Stomach (tissue), 8 donors: ENCODE measurements at regions not wholly inside any gene's neighbourhood (a gene's known extent, or its start where the extent isn't known, plus 50 kb on each side); places are given as distances from the start of the nearest gene placed in this dataset.
A peak's percentile ranks its signal among the peaks of the same experiment; 100 is the strongest.

Source experiments
- DNase-seq, 2 donors: peaks; one replicate each; pipeline versions ENCODE4 v3.0.0 to v3.0.0-alpha.2; 2013 to 2019
- H3K27ac ChIP-seq, 5 donors: fragments of 200-600 bp in 4 of 5; sonication (generic) in 4 of 5; one replicate each; pipeline ENCODE4 v1.5.1; 2013 to 2019; ENCODE audit warnings: mild to moderate bottlenecking in 1 of 5, moderate library complexity in 1 of 5
- H3K27me3 ChIP-seq, 3 donors: fragments of 200-600 bp; sonication (generic); one replicate each; pipeline ENCODE4 v1.5.1; 2017 to 2019; ENCODE audit warnings: mixed run types in 1 of 3
- H3K36me3 ChIP-seq, 4 donors: fragments of 200-600 bp; sonication (generic); 1 replicate in 3 of 4; 2 replicates in 1 of 4; pipeline ENCODE4 v1.5.1; 2016 to 2019
- H3K4me1 ChIP-seq, 4 donors: fragments of 200-600 bp; sonication (generic); one replicate each; pipeline ENCODE4 v1.5.1; 2016 to 2019
- H3K4me3 ChIP-seq, 4 donors: fragments of 200-600 bp; sonication (generic) in 3 of 4; one replicate each; pipeline ENCODE4 v1.5.1; 2016 to 2019; ENCODE audit warnings: mild to moderate bottlenecking in 1 of 4
- H3K9me3 ChIP-seq, 4 donors: fragments of 200-600 bp; sonication (generic); one replicate each; pipeline ENCODE4 v1.5.1; 2016 to 2019
- CTCF ChIP-seq, 7 experiments: fragments of 450-650 bp in 4 of 7; fragments of 200-600 bp in 3 of 7; sonication (generic) in 3 of 7; IDR thresholded peaks; one replicate each; pipeline ENCODE4 v1.5.1; 2016 to 2019; ENCODE audit warnings: antibody characterized with exemption in 7 of 7, control low read depth in 2 of 7, mild to moderate bottlenecking in 1 of 7
- EP300 ChIP-seq: sonication (generic); formaldehyde crosslinking; IDR thresholded peaks from one replicate; pipeline ENCODE4 v1.6.1; 2017; ENCODE audit warnings: antibody characterized with exemption
- POLR2A ChIP-seq, 4 donors: fragments of 450-650 bp; IDR thresholded peaks; one replicate each; pipeline ENCODE4 v1.6.1; 2016; ENCODE audit warnings: antibody characterized with exemption in 4 of 4, control low read depth in 2 of 4, mild to moderate bottlenecking in 1 of 4, moderate library complexity in 1 of 4
- POLR2AphosphoS5 ChIP-seq, 3 donors: sonication (generic); formaldehyde crosslinking; IDR thresholded peaks; one replicate each; pipeline ENCODE4 v1.6.1; 2016; ENCODE audit warnings: antibody characterized with exemption in 3 of 3
- WGBS, 5 donors: extraction: QIAGEN DNeasy Blood & Tissue Kit in 3 of 5; methylation state at CpG; one replicate each; pipeline versions ENCODE4 v1.1.5 to v1.1.7; 2013 to 2018; 5-methylcytosine and 5-hydroxymethylcytosine counted together
- intact Hi-C: fragments of 100-400 bp; cut with DNase I; formaldehyde crosslinking; loops from one replicate; pipeline ENCODE4 v1.15.1; 2023; ENCODE audit warnings: low total_unique reads
- donor health status: healthy with polysubstance abuse.
- donor health status: Bipolar disorder and iron deficiency.
- donor health status: healthy.

- intact Hi-C loops = no loop called here
- H3K4me3 ChIP-seq = no peak overlapping the region
- no peak for DNase-seq
- no peaks in the 10 kb centered on the region for H3K4me1 ChIP-seq
- no peaks in the 10 kb centered on the region for H3K36me3 ChIP-seq
- no peak for TF ChIP-seq POLR2A (IDR thresholded peaks at IDR 0.05)
- TF ChIP-seq CTCF (IDR thresholded peaks at IDR 0.05) = no peak
- TF ChIP-seq EP300 = no peak
- no peak for TF ChIP-seq POLR2AphosphoS5 (IDR thresholded peaks at IDR 0.05)
- H3K27ac ChIP-seq = no peak overlapping the region
- WGBS, 5 donors = 60 to 74% (median 69%) methylated on average over 2 of the region's 2 CpGs
- no peaks in the 10 kb centered on the region for H3K27me3 ChIP-seq
- no peaks in the 10 kb centered on the region for H3K9me3 ChIP-seq
Observed at GRCh38 chr15:91605576-91605975, 247.9 kb upstream of the SLCO3A1 start.

GRCh38 chr15:91609231-91609630 lies 244.3 kb upstream of the SLCO3A1 start:
- Histone ChIP-seq H3K4me3 (no peak overlapping the region), H3K9me3 (no peaks in the 10 kb centered on the region), H3K4me1 (no peaks in the 10 kb centered on the region), H3K27me3 (no peaks in the 10 kb centered on the region), H3K36me3 (no peaks in the 10 kb centered on the region), H3K27ac (no peak overlapping the region)
- WGBS, 5 donors = 64 to 74% (median 68%) methylated on average over 8 of the region's 8 CpGs
- intact Hi-C loops = no loop called here
- no peak for DNase-seq
- TF ChIP-seq EP300 = no peak
- TF ChIP-seq CTCF (IDR thresholded peaks at IDR 0.05) = no peak
- no peak for TF ChIP-seq POLR2A (IDR thresholded peaks at IDR 0.05)
- no peak for TF ChIP-seq POLR2AphosphoS5 (IDR thresholded peaks at IDR 0.05)

- DNase-seq = peak in 1 of 2 donors; percentile 20
- Histone ChIP-seq H3K27ac (no peak overlapping the region), H3K9me3 (no peaks in the 10 kb centered on the region), H3K36me3 (no peaks in the 10 kb centered on the region), H3K27me3 (no peaks in the 10 kb centered on the region), H3K4me3 (no peak overlapping the region), H3K4me1 (no peaks in the 10 kb centered on the region)
- 70 to 75% (median 72%) methylated on average over 12 of the region's 12 CpGs for WGBS, 5 donors
- intact Hi-C loops = no loop called here
- no peak for TF ChIP-seq POLR2A (IDR thresholded peaks at IDR 0.05)
- TF ChIP-seq POLR2AphosphoS5 (IDR thresholded peaks at IDR 0.05) = no peak
- TF ChIP-seq EP300 = no peak
- no peak for TF ChIP-seq CTCF (IDR thresholded peaks at IDR 0.05)
Observed at GRCh38 chr15:91609966-91610365, 243.5 kb upstream of the SLCO3A1 start.

- 63 to 70% (median 64%) methylated on average over 8 to 10 of the region's 10 CpGs for WGBS, 5 donors
- H3K9me3 ChIP-seq = no peaks in the 10 kb centered on the region
- H3K27me3 ChIP-seq = no peaks in the 10 kb centered on the region
- no peak for DNase-seq
- H3K27ac ChIP-seq = no peak overlapping the region
- H3K4me3 ChIP-seq = no peak overlapping the region
- no peaks in the 10 kb centered on the region for H3K4me1 ChIP-seq
- intact Hi-C loops = no loop called here
- TF ChIP-seq CTCF (IDR thresholded peaks at IDR 0.05) (no peak), POLR2AphosphoS5 (IDR thresholded peaks at IDR 0.05) (no peak), EP300 (no peak), POLR2A (IDR thresholded peaks at IDR 0.05) (no peak)
- no peaks in the 10 kb centered on the region for H3K36me3 ChIP-seq
Observed at GRCh38 chr15:91611561-91612323, 241.8 kb upstream of the SLCO3A1 start.
